Limb (tissue), 2 donors: ENCODE measurements at regions not wholly inside any gene's neighbourhood (a gene's known extent, or its start where the extent isn't known, plus 50 kb on each side); places are given as distances from the start of the nearest gene placed in this dataset.
"Not testable (repeated sequence)": the region's sequence is repeated elsewhere in the genome, so short reads cannot be mapped to it uniquely, and the experiment has no call there.

ENCODE experiments used
- DNase-seq, 2 donors: peaks; one replicate each; pipeline ENCODE4 v3.0.0-alpha.2; 2016; ENCODE audit errors: extremely low spot score in 2 of 2

GRCh38 chr17:77635176-77635575, 323.3 kb upstream of the TNRC6C start:
- DNase-seq, result no peak

GRCh38 chr17:77635785-77636184, 322.7 kb upstream of the TNRC6C start:
- not testable (repeated sequence) for DNase-seq

DNA sequence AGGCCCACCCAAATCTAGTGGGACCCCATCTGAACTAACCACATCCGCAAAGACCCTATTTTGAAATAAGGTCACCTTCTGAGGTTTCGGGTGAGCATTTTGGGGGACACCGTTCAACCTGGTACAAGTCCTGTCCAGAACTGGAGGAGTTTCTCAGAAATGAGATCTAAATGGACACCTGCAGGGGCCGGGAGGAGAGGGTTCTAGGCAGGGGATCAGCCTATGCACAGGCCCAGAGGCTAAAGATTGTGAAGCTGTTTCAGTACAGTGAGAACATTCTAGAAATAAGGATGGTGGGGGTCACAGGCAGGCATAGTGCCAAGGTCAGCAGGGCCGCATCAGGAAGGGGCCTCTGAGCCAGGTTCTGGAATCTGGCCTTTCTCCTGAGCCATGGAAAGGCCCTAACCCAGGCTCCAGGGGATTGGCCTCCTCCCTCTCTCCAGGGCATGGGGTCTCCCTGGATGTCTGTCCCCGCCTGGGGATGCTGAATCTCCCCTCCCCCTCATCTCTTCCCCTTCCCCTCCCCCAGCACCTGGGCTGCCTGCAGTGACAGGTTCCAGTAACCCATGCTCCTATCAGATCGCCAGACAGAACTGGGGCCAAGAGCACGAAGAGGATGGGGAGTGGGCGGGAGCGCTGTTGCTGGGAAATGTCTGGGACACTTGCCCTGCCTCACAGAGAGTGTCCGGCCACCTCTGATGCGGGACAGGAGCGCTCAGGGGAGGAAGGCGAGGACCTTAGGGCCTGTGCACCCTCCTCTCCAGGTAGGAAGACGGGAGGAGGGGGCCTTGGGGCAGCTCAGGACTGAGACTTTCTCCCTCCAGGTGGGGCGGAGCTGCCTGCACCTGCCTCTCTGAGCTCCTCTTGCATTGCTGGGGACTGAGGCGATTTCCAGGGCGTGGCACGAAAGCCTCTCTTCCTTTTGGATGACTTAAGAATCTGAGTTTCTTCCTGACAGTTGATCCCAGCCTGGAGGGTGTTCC, 321.4 kb upstream of the TNRC6C start:
- no peak for DNase-seq

GRCh38 chr17:77637818-77638575, 320.5 kb upstream of the TNRC6C start:
- peak in 1 of 2 donors; percentile 75 for DNase-seq

DNA sequence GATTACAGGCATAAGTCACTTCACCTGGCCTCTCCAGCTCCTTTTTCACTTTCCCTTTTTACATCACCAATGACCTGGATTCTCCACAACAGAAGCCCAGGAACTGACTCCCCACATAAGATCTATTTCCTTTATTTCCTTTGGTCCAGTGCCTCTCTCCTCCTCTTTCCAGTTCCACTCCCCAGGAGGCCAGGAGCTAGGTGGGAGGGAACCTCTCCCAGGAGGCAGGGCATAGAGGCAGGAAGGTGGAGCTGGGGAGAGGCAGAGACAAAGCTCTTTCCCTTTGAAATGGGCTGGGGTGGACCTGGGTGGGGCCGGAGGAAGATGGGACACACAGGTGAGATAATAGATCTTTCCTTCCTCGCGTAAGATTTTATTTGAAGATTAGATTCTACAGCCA, 318.3 kb upstream of the TNRC6C start:
- DNase-seq, result no peak

DNA sequence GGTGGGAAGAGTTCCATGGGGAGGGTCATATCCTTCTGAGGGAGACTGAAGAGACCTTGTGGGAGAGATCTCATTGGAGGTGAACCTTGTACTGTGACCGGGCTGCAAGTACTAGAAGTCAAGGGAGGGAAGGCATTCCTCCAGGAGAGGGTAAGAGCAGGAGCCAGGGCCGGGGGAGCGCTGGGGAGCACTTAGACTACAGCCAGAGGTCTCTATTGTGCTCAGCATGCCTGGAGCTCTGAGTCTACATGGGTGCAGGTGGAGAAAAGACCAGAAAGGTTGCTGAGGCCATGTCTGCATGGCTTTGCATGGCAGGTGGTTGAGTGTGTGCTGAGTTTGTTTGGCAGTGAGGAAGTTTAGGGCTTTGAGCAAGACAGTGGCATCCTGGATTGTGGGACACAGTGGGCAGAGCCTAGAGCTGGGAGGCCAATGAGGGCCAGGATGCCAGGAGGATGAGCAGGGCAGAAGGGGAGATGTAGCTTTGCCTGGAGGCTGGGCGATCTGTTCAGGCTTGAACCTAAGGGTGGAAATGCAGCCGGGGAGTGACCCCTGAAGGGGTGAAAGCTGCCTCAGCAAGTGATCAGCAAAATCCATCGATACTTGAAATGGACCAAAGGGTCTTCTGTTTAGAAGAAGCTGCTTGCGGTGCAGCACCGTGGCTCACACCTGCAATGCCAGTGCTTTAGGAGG, 317.4 kb upstream of the TNRC6C start:
- DNase-seq, result no peak

- DNase-seq, result no peak
Measured at GRCh38 chr17:77641718-77642117, 316.8 kb upstream of the TNRC6C start.

GRCh38 chr17:77644181-77645071, 314.1 kb upstream of the TNRC6C start:
- no peak for DNase-seq

GRCh38 chr17:77645072-77646045, 313.1 kb upstream of the TNRC6C start:
- no peak for DNase-seq

- no peak for DNase-seq
Measured at GRCh38 chr17:77646046-77646430, 312.5 kb upstream of the TNRC6C start.

DNA sequence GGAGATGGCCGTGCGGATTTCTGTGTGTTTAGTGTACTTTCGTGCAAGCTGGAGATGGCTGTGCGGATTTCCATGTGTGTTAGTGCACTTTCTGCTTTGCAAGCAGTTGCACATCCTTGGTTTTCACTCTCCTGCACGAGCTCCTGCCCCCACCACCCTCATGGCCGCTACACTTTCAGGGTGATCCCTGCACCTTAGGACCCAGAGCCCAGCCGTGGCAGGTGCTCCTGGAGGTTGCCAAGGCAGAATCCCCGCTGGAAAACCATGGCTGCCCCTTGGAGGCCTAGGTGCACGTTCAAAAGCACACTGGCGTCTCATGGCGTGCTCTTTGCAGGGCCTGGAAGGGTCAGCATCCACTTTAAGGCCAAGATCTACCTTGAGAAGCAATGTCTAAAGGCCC, 311.0 kb upstream of the TNRC6C start:
- no peak for DNase-seq

DNA sequence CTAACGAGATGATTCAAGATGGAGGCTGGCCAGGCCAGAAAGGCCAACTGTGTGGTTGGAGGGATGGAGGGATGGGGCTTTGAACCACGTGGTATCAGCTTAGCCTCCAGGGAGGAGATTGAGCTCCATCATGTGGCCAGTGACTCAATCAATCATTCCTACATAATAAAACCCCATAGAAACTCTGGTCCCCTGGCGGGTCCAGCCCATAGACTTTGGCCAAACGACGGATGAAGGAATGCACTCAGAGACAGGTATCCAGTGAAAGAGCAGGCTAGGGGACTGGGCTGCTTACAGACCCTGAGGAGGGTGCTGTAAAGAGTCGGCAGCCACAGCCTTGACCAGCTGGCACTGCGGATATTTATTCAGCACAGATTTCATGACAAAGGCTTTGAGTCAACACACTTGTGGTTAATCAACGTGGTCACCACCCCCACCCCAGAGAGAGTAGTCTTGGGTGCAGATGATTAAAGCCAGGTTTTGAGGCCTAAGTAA, 308.7 kb upstream of the TNRC6C start:
- DNase-seq, result no peak

DNA sequence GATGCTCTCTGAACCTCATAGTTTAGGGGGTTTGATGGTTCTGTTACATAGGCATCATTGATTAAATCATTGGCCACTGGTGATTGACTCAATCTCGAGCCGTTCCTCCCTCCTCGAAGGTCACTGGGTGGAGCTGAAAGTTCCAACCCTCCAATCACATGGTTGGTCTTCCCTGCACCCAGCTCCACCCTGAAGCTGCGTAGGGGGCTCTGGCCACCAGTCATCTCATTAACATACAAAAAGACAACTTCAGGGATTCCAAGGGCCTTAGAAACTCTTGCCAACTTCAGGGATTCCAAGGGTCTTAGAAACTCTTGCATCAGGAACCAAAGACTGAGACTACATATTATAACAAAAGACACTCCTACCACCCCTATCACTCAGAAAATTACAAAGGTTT, 306.5 kb upstream of the TNRC6C start:
- DNase-seq, result no peak

DNA sequence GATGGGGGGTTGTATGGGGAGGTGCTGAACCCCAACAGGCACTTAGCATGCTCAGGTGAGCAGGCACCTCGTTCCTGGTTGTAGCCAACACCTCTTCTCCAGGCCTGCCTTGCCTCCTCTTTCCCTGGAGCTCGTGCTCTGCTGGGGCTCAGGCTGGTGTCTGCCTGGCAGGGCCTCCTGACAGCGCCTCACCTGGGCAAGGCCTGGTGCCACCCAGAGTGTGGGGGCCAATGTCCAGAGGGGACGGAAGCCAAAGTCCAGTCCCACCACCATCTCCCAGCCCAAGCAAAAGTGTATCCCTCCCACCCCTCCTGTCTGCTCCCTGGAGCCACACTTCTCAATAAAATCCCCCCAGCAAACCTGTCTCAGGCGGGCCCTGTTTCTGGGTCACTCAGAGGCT, 304.2 kb upstream of the TNRC6C start:
- no peak for DNase-seq

- no peak for DNase-seq
Measured at GRCh38 chr17:77654850-77655249, 303.7 kb upstream of the TNRC6C start.

DNA sequence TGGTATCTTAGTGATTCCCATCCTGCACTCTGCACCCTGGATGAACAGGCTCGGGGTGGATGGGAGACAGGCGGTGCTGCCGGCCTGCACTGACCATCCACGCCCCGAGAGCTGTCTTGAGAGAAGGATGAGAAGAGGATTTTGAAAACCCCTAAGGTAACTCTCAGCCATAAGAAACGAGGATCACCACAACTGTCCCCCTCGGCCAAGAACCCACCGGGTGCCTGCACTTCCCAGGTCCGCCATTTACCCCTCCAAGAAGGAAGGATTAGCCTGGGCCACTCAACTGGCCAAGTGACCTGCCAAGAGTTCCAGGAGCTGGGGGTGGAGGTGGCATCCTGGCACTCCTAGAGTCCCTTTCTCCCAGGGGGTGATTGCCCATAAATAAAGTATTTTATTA, 302.4 kb upstream of the TNRC6C start:
- DNase-seq, result no peak

GRCh38 chr17:77657839-77658238, 300.7 kb upstream of the TNRC6C start:
- no peak for DNase-seq

- no peak for DNase-seq
Measured at GRCh38 chr17:77660524-77660923, 298.0 kb upstream of the TNRC6C start.

- DNase-seq, result no peak
Measured at GRCh38 chr17:77662833-77663232, 295.7 kb upstream of the TNRC6C start.
